ENCODE measurements at regions not wholly inside any gene's neighbourhood (a gene's known extent, or its start where the extent isn't known, plus 50 kb on each side); places are given as distances from the start of the nearest gene placed in this dataset.

- Histone ChIP-seq H3K27ac (ENCODE audit: insufficient read depth, low read depth, low read length) (no peak overlapping the region), H3K36me3 (ENCODE audit: control insufficient read depth in 2 of 2, extremely low read depth in 1 of 2, insufficient read depth in 2 of 2, low read length in 2 of 2) (no peaks in the 10 kb centered on the region), H2AFZ (ENCODE audit: low read depth, low read length) (no peak overlapping the region), H3K9me1 (replicated peaks; ENCODE audit: control insufficient read depth, extremely low read depth, insufficient read depth, low read length) (no peaks in the 10 kb centered on the region), H3K4me3 (replicated peaks in 1 of 3; ENCODE audit: insufficient read depth in 1 of 3, low read depth in 1 of 3, low read length in 3 of 3) (no peak overlapping the region), H3K27me3 (ENCODE audit: control insufficient read depth in 2 of 2, insufficient read depth in 2 of 2, low read length in 2 of 2) (no peaks in the 10 kb centered on the region), H3K4me2 (ENCODE audit: insufficient read depth, low read length) (no peak overlapping the region), H4K20me1 (replicated peaks; ENCODE audit: control insufficient read depth, extremely low read depth, insufficient read depth, low read length) (no peaks in the 10 kb centered on the region), H3K9ac (replicated peaks; ENCODE audit: extremely low read depth, insufficient read depth, low read length) (no peak overlapping the region), H3K9me3 (replicated peaks; ENCODE audit: control insufficient read depth, insufficient read depth, low read length) (no peaks in the 10 kb centered on the region), H3K79me2 (ENCODE audit: control insufficient read depth, insufficient read depth, low read length) (no peaks in the 10 kb centered on the region), H3K4me1 (ENCODE audit: control insufficient read depth, extremely low read depth, insufficient read depth, low read length) (no peaks in the 10 kb centered on the region)
- TF ChIP-seq MAX (IDR thresholded peaks at IDR 0.05; ENCODE audit: insufficient read depth, insufficient read length) (no peak), POLR2AphosphoS5 (IDR thresholded peaks at IDR 0.05; ENCODE audit: insufficient read depth, low read depth, low read length) (no peak), MYC (IDR thresholded peaks at IDR 0.05; ENCODE audit: low read depth, low read length) (no peak)
- no peak for FAIRE-seq
- no peak for DNase-seq (ENCODE audit: low read depth, low spot score)
- dilution Hi-C loops (cut with MboI; ENCODE audit: extremely low pct_ligation_motif_present, low sequenced_read_pairs) (no loop called here), intact Hi-C loops (cut with micrococcal nuclease) (no loop called here)
- CTCF ChIA-PET: no interaction called here
- no TSS peak for BruUV-seq (replicated peaks)
- POLR2A ChIA-PET: no interaction called here
These were observed 269.3 kb upstream of the PRDM1 start for GRCh38 chr6:105816847-105817246.

- intact Hi-C loops (cut with micrococcal nuclease): no loop called here
- no peak overlapping the region for H3K27ac ChIP-seq (ENCODE audit: insufficient read depth, low read depth, low read length)
- no peak for DNase-seq (ENCODE audit: low read depth, low spot score)
- H3K4me3 ChIP-seq (replicated peaks in 1 of 3; ENCODE audit: insufficient read depth in 1 of 3, low read depth in 1 of 3, low read length in 3 of 3): no peak overlapping the region
- H3K4me1 ChIP-seq (ENCODE audit: control insufficient read depth, extremely low read depth, insufficient read depth, low read length): peaks cover under 1% of the 10 kb centered on the region
- no peak overlapping the region for H2AFZ ChIP-seq (ENCODE audit: low read depth, low read length)
- no peaks in the 10 kb centered on the region for H3K27me3 ChIP-seq (ENCODE audit: control insufficient read depth in 2 of 2, insufficient read depth in 2 of 2, low read length in 2 of 2)
- TF ChIP-seq EZH2 (IDR thresholded peaks at IDR 0.05; ENCODE audit: borderline replicate concordance, low read depth, low read length, severe bottlenecking) (no peak), JUN (IDR thresholded peaks at IDR 0.05; ENCODE audit: borderline replicate concordance, insufficient read depth, insufficient read length, low read depth) (no peak), POLR2AphosphoS5 (IDR thresholded peaks at IDR 0.05; ENCODE audit: insufficient read depth, low read depth, low read length) (no peak)
- no peaks in the 10 kb centered on the region for H3K9me1 ChIP-seq (replicated peaks; ENCODE audit: control insufficient read depth, extremely low read depth, insufficient read depth, low read length)
- FAIRE-seq: no peak
- no peak overlapping the region for H3K4me2 ChIP-seq (ENCODE audit: insufficient read depth, low read length)
- no peak overlapping the region for H3K9ac ChIP-seq (replicated peaks; ENCODE audit: extremely low read depth, insufficient read depth, low read length)
- BruUV-seq (replicated peaks): no TSS peak
- ChIA-PET POLR2A (no interaction called here), CTCF (no interaction called here)
- no peaks in the 10 kb centered on the region for H3K36me3 ChIP-seq (ENCODE audit: control insufficient read depth in 2 of 2, extremely low read depth in 1 of 2, insufficient read depth in 2 of 2, low read length in 2 of 2)
- dilution Hi-C loops (cut with MboI; ENCODE audit: extremely low pct_ligation_motif_present, low sequenced_read_pairs): no loop called here
- no peaks in the 10 kb centered on the region for H3K9me3 ChIP-seq (replicated peaks; ENCODE audit: control insufficient read depth, insufficient read depth, low read length)
- H3K79me2 ChIP-seq (ENCODE audit: control insufficient read depth, insufficient read depth, low read length): no peaks in the 10 kb centered on the region
- no peaks in the 10 kb centered on the region for H4K20me1 ChIP-seq (replicated peaks; ENCODE audit: control insufficient read depth, extremely low read depth, insufficient read depth, low read length)
These were observed 270.2 kb upstream of the PRDM1 start for GRCh38 chr6:105815661-105816555.
